Mesenchymal stem cell (in vitro differentiated cells and primary cell): ENCODE measurements at regions not wholly inside any gene's neighbourhood (a gene's known extent, or its start where the extent isn't known, plus 50 kb on each side); places are given as distances from the start of the nearest gene placed in this dataset.

Experiments used
- DNase-seq: peaks from one replicate; pipeline ENCODE4 v3.0.0-alpha.2; 2013
- H2AFZ ChIP-seq: one replicate; pipeline ENCODE4 v1.6.1; 2013; ENCODE audit warnings: low read depth, mild to moderate bottlenecking, control low read depth, inconsistent platforms, low read length, moderate library complexity
- H2AK5ac ChIP-seq: 2 replicates; pipeline ENCODE4 v1.6.1; 2013; ENCODE audit warnings: low read length, moderate library complexity, mild to moderate bottlenecking, inconsistent platforms; ENCODE audit not compliant: severe bottlenecking
- H2BK120ac ChIP-seq: one replicate; pipeline ENCODE4 v1.6.1; 2013; ENCODE audit warnings: low read depth, mild to moderate bottlenecking, inconsistent platforms, low read length, moderate library complexity
- H2BK12ac ChIP-seq, 2 experiments: one replicate each; pipeline ENCODE4 v1.6.1; 2013; ENCODE audit warnings: inconsistent platforms in 2 of 2, low read length in 2 of 2, mild to moderate bottlenecking in 2 of 2, moderate library complexity in 2 of 2, control low read depth in 1 of 2
- H2BK15ac ChIP-seq: one replicate; pipeline ENCODE4 v1.6.1; 2013; ENCODE audit warnings: mild to moderate bottlenecking, low read depth, inconsistent platforms; ENCODE audit not compliant: poor library complexity, severe bottlenecking
- H2BK5ac ChIP-seq: 2 replicates; pipeline ENCODE4 v1.6.1; 2013; ENCODE audit warnings: low read depth, mild to moderate bottlenecking, low read length, control low read depth, inconsistent platforms; ENCODE audit not compliant: poor library complexity, severe bottlenecking
- H3K14ac ChIP-seq, 2 experiments: one replicate each; pipeline ENCODE4 v1.6.1; 2013; ENCODE audit warnings: inconsistent platforms in 2 of 2, low read length in 2 of 2, control low read depth in 1 of 2, mild to moderate bottlenecking in 1 of 2, moderate library complexity in 1 of 2
- H3K18ac ChIP-seq, 2 experiments: one replicate each; pipeline ENCODE4 v1.6.1; 2013; ENCODE audit warnings: inconsistent platforms in 2 of 2, low read length in 2 of 2, control low read depth in 1 of 2, low read depth in 1 of 2, mild to moderate bottlenecking in 1 of 2
- H3K23ac ChIP-seq, 2 experiments: one replicate each; pipeline ENCODE4 v1.6.1; 2013; ENCODE audit warnings: inconsistent platforms in 2 of 2, low read length in 2 of 2, mild to moderate bottlenecking in 2 of 2, moderate library complexity in 2 of 2, control low read depth in 1 of 2
- H3K27ac ChIP-seq: 2 replicates; pipeline ENCODE4 v1.5.1; 2013; ENCODE audit warnings: mild to moderate bottlenecking, moderate library complexity, low read length, control low read depth, inconsistent platforms; ENCODE audit not compliant: poor library complexity, severe bottlenecking
- H3K27me3 ChIP-seq, 2 experiments: 2 replicates each; pipeline versions ENCODE4 v1.6.1 to v1.7.0; 2013; ENCODE audit warnings: low read length in 2 of 2, mild to moderate bottlenecking in 2 of 2, moderate library complexity in 2 of 2, control low read depth in 1 of 2, inconsistent platforms in 1 of 2; ENCODE audit not compliant: control insufficient read depth in 1 of 2, insufficient read depth in 1 of 2
- H3K36me3 ChIP-seq, 2 experiments: 2 replicates each; pipeline versions ENCODE4 v1.6.1 to v1.7.0; 2013; ENCODE audit warnings: low read length in 2 of 2, control low read depth in 1 of 2, inconsistent platforms in 1 of 2, low read depth in 1 of 2, mild to moderate bottlenecking in 1 of 2; ENCODE audit not compliant: insufficient read depth in 2 of 2, control insufficient read depth in 1 of 2
- H3K4ac ChIP-seq, 2 experiments: one replicate each; pipeline ENCODE4 v1.6.1; 2013; ENCODE audit warnings: inconsistent platforms in 2 of 2, low read length in 2 of 2, mild to moderate bottlenecking in 2 of 2, moderate library complexity in 2 of 2, control low read depth in 1 of 2, low read depth in 1 of 2
- H3K4me1 ChIP-seq: 2 replicates; pipeline ENCODE4 v1.6.1; 2013; ENCODE audit warnings: low read depth, low read length, control low read depth; ENCODE audit not compliant: control insufficient read depth, insufficient read depth
- H3K4me2 ChIP-seq: 2 replicates; pipeline ENCODE4 v1.6.1; 2013; ENCODE audit warnings: low read length, mild to moderate bottlenecking, inconsistent platforms; ENCODE audit not compliant: poor library complexity, severe bottlenecking
- H3K4me3 ChIP-seq, 2 experiments: 2 replicates each; pipeline versions ENCODE4 v1.5.1 to v1.7.0; 2013; ENCODE audit warnings: low read length in 2 of 2, mild to moderate bottlenecking in 2 of 2, control low read depth in 1 of 2, low read depth in 1 of 2; ENCODE audit not compliant: insufficient read depth in 1 of 2
- H3K79me1 ChIP-seq: replicated peaks from 2 replicates; pipeline ENCODE4 v1.6.1; 2013; ENCODE audit warnings: mild to moderate bottlenecking, control low read depth, low read length, inconsistent platforms; ENCODE audit not compliant: poor library complexity, severe bottlenecking
- H3K9ac ChIP-seq: 2 replicates; pipeline ENCODE4 v1.7.0; 2013; ENCODE audit warnings: mild to moderate bottlenecking, low read length, moderate library complexity
- H3K9me3 ChIP-seq: 2 replicates; pipeline ENCODE4 v1.7.0; 2013; ENCODE audit warnings: mild to moderate bottlenecking, low read length; ENCODE audit not compliant: control insufficient read depth
- H4K8ac ChIP-seq: one replicate; pipeline ENCODE4 v1.6.1; 2013; ENCODE audit warnings: inconsistent platforms, mild to moderate bottlenecking, low read length, moderate library complexity
- H4K91ac ChIP-seq: one replicate; pipeline ENCODE4 v1.6.1; 2013; ENCODE audit warnings: mild to moderate bottlenecking, low read length, inconsistent platforms
- WGBS: methylation state at CpG from one replicate; pipeline ENCODE4 v1.1.7; 2013; ENCODE audit warnings: mixed read lengths; 5-methylcytosine and 5-hydroxymethylcytosine counted together

GRCh38 chr5:152124409-152125041, 199.9 kb upstream of the GLRA1 start:
- DNase-seq = no peak
- no peak overlapping the region for H2AK5ac ChIP-seq
- no peaks in the 10 kb centered on the region for H3K79me1 ChIP-seq
- H3K23ac ChIP-seq = no peak overlapping the region
- WGBS = 72% methylated on average over 12 of the region's 12 CpGs
- H2AFZ ChIP-seq = no peak overlapping the region
- H2BK120ac ChIP-seq = no peak overlapping the region
- no peaks in the 10 kb centered on the region for H3K36me3 ChIP-seq
- no peak overlapping the region for H3K14ac ChIP-seq
- H3K27me3 ChIP-seq = no peaks in the 10 kb centered on the region
- no peak overlapping the region for H3K9ac ChIP-seq
- no peak overlapping the region for H2BK12ac ChIP-seq
- H3K9me3 ChIP-seq = no peaks in the 10 kb centered on the region
- H4K8ac ChIP-seq = no peak overlapping the region
- H3K18ac ChIP-seq = no peak overlapping the region
- H3K4me2 ChIP-seq = no peak overlapping the region
- H3K27ac ChIP-seq = no peak overlapping the region
- no peaks in the 10 kb centered on the region for H3K4me1 ChIP-seq
- H2BK5ac ChIP-seq = no peak overlapping the region
- no peak overlapping the region for H3K4me3 ChIP-seq
- H3K4ac ChIP-seq = no peak overlapping the region
- H2BK15ac ChIP-seq = no peak overlapping the region
- no peak overlapping the region for H4K91ac ChIP-seq

GRCh38 chr5:152118676-152119470, 194.2 kb upstream of the GLRA1 start:
- no peaks in the 10 kb centered on the region for H3K27me3 ChIP-seq
- H3K4me2 ChIP-seq = no peak overlapping the region
- no peak overlapping the region for H3K27ac ChIP-seq
- no peaks in the 10 kb centered on the region for H3K79me1 ChIP-seq
- H3K23ac ChIP-seq = no peak overlapping the region
- H3K9me3 ChIP-seq = no peaks in the 10 kb centered on the region
- no peak overlapping the region for H3K4ac ChIP-seq
- H4K8ac ChIP-seq = no peak overlapping the region
- no peak for DNase-seq
- no peak overlapping the region for H2BK5ac ChIP-seq
- H3K18ac ChIP-seq = no peak overlapping the region
- H2BK15ac ChIP-seq = no peak overlapping the region
- no peak overlapping the region for H2BK120ac ChIP-seq
- no peak overlapping the region for H3K14ac ChIP-seq
- no peak overlapping the region for H2BK12ac ChIP-seq
- no peak overlapping the region for H3K9ac ChIP-seq
- H2AFZ ChIP-seq = no peak overlapping the region
- no peak overlapping the region for H3K4me3 ChIP-seq
- H2AK5ac ChIP-seq = no peak overlapping the region
- H3K4me1 ChIP-seq = no peaks in the 10 kb centered on the region
- 64% methylated on average over 5 of the region's 5 CpGs for WGBS
- no peaks in the 10 kb centered on the region for H3K36me3 ChIP-seq
- no peak overlapping the region for H4K91ac ChIP-seq

GRCh38 chr5:152116934-152117333, 192.3 kb upstream of the GLRA1 start:
- H3K9me3 ChIP-seq = no peaks in the 10 kb centered on the region
- H2AFZ ChIP-seq = no peak overlapping the region
- H2BK12ac ChIP-seq = no peak overlapping the region
- no peak overlapping the region for H3K4me2 ChIP-seq
- no peak overlapping the region for H3K9ac ChIP-seq
- H3K23ac ChIP-seq = no peak overlapping the region
- WGBS = 73% methylated on average over 3 of the region's 3 CpGs
- no peaks in the 10 kb centered on the region for H3K4me1 ChIP-seq
- H4K91ac ChIP-seq = no peak overlapping the region
- H4K8ac ChIP-seq = no peak overlapping the region
- no peak overlapping the region for H3K27ac ChIP-seq
- no peaks in the 10 kb centered on the region for H3K27me3 ChIP-seq
- H3K4me3 ChIP-seq = no peak overlapping the region
- H3K14ac ChIP-seq = no peak overlapping the region
- H2AK5ac ChIP-seq = no peak overlapping the region
- DNase-seq = no peak
- no peaks in the 10 kb centered on the region for H3K36me3 ChIP-seq
- no peaks in the 10 kb centered on the region for H3K79me1 ChIP-seq
- H3K18ac ChIP-seq = no peak overlapping the region
- H2BK5ac ChIP-seq = no peak overlapping the region
- H2BK120ac ChIP-seq = no peak overlapping the region
- no peak overlapping the region for H3K4ac ChIP-seq
- H2BK15ac ChIP-seq = no peak overlapping the region

- Histone ChIP-seq H2BK120ac (no peak overlapping the region), H3K27me3 (no peaks in the 10 kb centered on the region), H3K9ac (no peak overlapping the region), H2BK12ac (no peak overlapping the region), H3K4me3 (no peak overlapping the region), H3K36me3 (no peaks in the 10 kb centered on the region), H4K8ac (no peak overlapping the region), H2BK5ac (no peak overlapping the region), H3K4me2 (no peak overlapping the region), H3K9me3 (no peaks in the 10 kb centered on the region), H3K23ac (no peak overlapping the region), H3K4me1 (no peaks in the 10 kb centered on the region), H4K91ac (no peak overlapping the region), H2AK5ac (no peak overlapping the region), H2AFZ (no peak overlapping the region), H3K4ac (no peak overlapping the region), H3K14ac (no peak overlapping the region), H3K18ac (no peak overlapping the region), H2BK15ac (no peak overlapping the region), H3K27ac (no peak overlapping the region), H3K79me1 (no peaks in the 10 kb centered on the region)
- no peak for DNase-seq
- no CpG with 5 or more reads among the region's 2 CpGs for WGBS
Measured at GRCh38 chr5:152113401-152113800, 188.8 kb upstream of the GLRA1 start.
